ENCODE measurements at regions not wholly inside any gene's neighbourhood (a gene's known extent, or its start where the extent isn't known, plus 50 kb on each side); places are given as distances from the start of the nearest gene placed in this dataset.

DNA sequence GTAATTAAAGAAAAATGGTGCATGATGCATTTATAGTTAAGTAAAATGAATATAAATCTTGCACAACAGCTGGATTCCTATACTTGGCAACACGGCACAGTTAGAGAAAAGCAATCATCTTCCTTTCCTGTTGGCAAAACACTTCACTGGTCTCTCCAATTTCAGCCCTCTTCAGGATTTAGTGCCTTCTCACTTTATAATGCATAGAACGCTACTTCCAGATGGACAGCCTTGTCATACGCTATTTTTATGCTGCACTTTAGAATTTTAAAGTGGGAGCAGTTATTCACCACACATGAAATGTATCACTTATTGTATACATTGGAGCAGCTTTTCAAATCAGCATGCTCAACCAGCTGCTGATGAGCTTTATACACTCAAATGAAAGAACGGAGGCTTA, 194.4 kb upstream of the GBE1 start:
- Histone ChIP-seq H3K9me1 (ENCODE audit: control insufficient read depth, insufficient read depth, low read length) (no peaks in the 10 kb centered on the region), H3K27me3 (ENCODE audit: control insufficient read depth in 2 of 2, insufficient read depth in 2 of 2, low read length in 2 of 2) (no peaks in the 10 kb centered on the region), H3K36me3 (ENCODE audit: control insufficient read depth, insufficient read depth, low read length) (no peaks in the 10 kb centered on the region), H3K9me3 (replicated peaks; ENCODE audit: control insufficient read depth, insufficient read depth, low read depth, low read length) (no peaks in the 10 kb centered on the region), H3K79me2 (ENCODE audit: control insufficient read depth, insufficient read depth, low read length) (no peaks in the 10 kb centered on the region), H2AFZ (ENCODE audit: low read depth, low read length) (no peak overlapping the region), H3K4me2 (ENCODE audit: insufficient read depth, low read length) (no peak overlapping the region), H3K9ac (ENCODE audit: insufficient read depth in 1 of 2, low read depth in 2 of 2, low read length in 2 of 2) (no peak overlapping the region), H3K4me1 (replicated peaks in 1 of 2; ENCODE audit: control insufficient read depth in 2 of 2, insufficient read depth in 2 of 2, low read length in 2 of 2) (no peaks in the 10 kb centered on the region), H4K20me1 (replicated peaks; ENCODE audit: control insufficient read depth, insufficient read depth, low read length) (no peaks in the 10 kb centered on the region), H3K4me3 (no peak overlapping the region), H3K27ac (ENCODE audit: extremely low read depth, low read depth, low read length) (no peak overlapping the region)
- WGBS (ENCODE audit: insufficient coverage, low coverage, missing lambda C conversion rate), result 2% methylated on average over 4 of the region's 4 CpGs
- BruUV-seq (replicated peaks), result no TSS peak
- DNase-seq (ENCODE audit: extremely low read depth in 1 of 4, low spot score in 3 of 4) (no peak), ATAC-seq (no peak), FAIRE-seq (no peak)
- CTCF ChIA-PET (ENCODE audit: low intra/inter-chr PET ratio), result no interaction called here
- intact Hi-C loops (cut with micrococcal nuclease), result no loop called here
- POLR2A ChIA-PET, result no interaction called here
- in situ Hi-C loops (cut with MboI), result no loop called here
- TF ChIP-seq ZC3H8 (IDR thresholded peaks at IDR 0.05) (no peak), RBM15 (IDR thresholded peaks at IDR 0.05; ENCODE audit: insufficient read depth, low read length) (no peak), FOXK1 (CRISPR knock-in tag; IDR thresholded peaks at IDR 0.05; ENCODE audit: borderline replicate concordance) (no peak), HIVEP1 (CRISPR knock-in tag; IDR thresholded peaks at IDR 0.05) (no peak), NCOA1 (IDR thresholded peaks at IDR 0.05; ENCODE audit: low read depth) (no peak), HDGF (IDR thresholded peaks at IDR 0.05) (no peak), ZSCAN29 (IDR thresholded peaks at IDR 0.05) (no peak), KAT7 (CRISPR knock-in tag; IDR thresholded peaks at IDR 0.05; ENCODE audit: borderline replicate concordance) (no peak), ERF (CRISPR knock-in tag; IDR thresholded peaks at IDR 0.05) (no peak), KLF6 (CRISPR knock-in tag; IDR thresholded peaks at IDR 0.05; ENCODE audit: borderline replicate concordance) (no peak), LEF1 (IDR thresholded peaks at IDR 0.05) (no peak)
- TF ChIP-seq, protein P1, sequence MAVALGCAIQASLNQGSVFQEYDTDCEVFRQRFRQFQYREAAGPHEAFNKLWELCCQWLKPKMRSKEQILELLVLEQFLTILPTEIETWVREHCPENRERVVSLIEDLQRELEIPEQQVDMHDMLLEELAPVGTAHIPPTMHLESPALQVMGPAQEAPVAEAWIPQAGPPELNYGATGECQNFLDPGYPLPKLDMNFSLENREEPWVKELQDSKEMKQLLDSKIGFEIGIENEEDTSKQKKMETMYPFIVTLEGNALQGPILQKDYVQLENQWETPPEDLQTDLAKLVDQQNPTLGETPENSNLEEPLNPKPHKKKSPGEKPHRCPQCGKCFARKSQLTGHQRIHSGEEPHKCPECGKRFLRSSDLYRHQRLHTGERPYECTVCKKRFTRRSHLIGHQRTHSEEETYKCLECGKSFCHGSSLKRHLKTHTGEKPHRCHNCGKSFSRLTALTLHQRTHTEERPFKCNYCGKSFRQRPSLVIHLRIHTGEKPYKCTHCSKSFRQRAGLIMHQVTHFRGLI (CRISPR knock-in tag; IDR thresholded peaks at IDR 0.05), result no peak
- TF ChIP-seq, protein P2, sequence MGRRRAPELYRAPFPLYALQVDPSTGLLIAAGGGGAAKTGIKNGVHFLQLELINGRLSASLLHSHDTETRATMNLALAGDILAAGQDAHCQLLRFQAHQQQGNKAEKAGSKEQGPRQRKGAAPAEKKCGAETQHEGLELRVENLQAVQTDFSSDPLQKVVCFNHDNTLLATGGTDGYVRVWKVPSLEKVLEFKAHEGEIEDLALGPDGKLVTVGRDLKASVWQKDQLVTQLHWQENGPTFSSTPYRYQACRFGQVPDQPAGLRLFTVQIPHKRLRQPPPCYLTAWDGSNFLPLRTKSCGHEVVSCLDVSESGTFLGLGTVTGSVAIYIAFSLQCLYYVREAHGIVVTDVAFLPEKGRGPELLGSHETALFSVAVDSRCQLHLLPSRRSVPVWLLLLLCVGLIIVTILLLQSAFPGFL (CRISPR knock-in tag; IDR thresholded peaks at IDR 0.05), result no peak
- TF ChIP-seq, protein P3, sequence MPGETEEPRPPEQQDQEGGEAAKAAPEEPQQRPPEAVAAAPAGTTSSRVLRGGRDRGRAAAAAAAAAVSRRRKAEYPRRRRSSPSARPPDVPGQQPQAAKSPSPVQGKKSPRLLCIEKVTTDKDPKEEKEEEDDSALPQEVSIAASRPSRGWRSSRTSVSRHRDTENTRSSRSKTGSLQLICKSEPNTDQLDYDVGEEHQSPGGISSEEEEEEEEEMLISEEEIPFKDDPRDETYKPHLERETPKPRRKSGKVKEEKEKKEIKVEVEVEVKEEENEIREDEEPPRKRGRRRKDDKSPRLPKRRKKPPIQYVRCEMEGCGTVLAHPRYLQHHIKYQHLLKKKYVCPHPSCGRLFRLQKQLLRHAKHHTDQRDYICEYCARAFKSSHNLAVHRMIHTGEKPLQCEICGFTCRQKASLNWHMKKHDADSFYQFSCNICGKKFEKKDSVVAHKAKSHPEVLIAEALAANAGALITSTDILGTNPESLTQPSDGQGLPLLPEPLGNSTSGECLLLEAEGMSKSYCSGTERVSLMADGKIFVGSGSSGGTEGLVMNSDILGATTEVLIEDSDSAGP (CRISPR knock-in tag; IDR thresholded peaks at IDR 0.05), result no peak
- TF ChIP-seq, protein P4, sequence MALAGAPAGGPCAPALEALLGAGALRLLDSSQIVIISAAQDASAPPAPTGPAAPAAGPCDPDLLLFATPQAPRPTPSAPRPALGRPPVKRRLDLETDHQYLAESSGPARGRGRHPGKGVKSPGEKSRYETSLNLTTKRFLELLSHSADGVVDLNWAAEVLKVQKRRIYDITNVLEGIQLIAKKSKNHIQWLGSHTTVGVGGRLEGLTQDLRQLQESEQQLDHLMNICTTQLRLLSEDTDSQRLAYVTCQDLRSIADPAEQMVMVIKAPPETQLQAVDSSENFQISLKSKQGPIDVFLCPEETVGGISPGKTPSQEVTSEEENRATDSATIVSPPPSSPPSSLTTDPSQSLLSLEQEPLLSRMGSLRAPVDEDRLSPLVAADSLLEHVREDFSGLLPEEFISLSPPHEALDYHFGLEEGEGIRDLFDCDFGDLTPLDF (CRISPR knock-in tag; IDR thresholded peaks at IDR 0.05), result no peak
- TF ChIP-seq, protein P5, sequence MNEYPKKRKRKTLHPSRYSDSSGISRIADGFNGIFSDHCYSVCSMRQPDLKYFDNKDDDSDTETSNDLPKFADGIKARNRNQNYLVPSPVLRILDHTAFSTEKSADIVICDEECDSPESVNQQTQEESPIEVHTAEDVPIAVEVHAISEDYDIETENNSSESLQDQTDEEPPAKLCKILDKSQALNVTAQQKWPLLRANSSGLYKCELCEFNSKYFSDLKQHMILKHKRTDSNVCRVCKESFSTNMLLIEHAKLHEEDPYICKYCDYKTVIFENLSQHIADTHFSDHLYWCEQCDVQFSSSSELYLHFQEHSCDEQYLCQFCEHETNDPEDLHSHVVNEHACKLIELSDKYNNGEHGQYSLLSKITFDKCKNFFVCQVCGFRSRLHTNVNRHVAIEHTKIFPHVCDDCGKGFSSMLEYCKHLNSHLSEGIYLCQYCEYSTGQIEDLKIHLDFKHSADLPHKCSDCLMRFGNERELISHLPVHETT (CRISPR knock-in tag; conservative IDR thresholded peaks at IDR 0.05 in 1 of 2, IDR thresholded peaks at IDR 0.05 in 1 of 2), result no peak
